Sigmoid colon (tissue), 3 donors: ENCODE measurements at regions not wholly inside any gene's neighbourhood (a gene's known extent, or its start where the extent isn't known, plus 50 kb on each side); places are given as distances from the start of the nearest gene placed in this dataset.

Experiments used
- CTCF ChIP-seq, 4 experiments: fragments of 450-650 bp in 3 of 4; fragments of 200-600 bp in 1 of 4; IDR thresholded peaks; one replicate each; pipeline ENCODE4 v1.5.1; 2016 to 2019; ENCODE audit warnings: antibody characterized with exemption in 4 of 4, mild to moderate bottlenecking in 3 of 4, moderate library complexity in 2 of 4
- POLR2A ChIP-seq, 2 donors: fragments of 450-650 bp; IDR thresholded peaks; one replicate each; pipeline ENCODE4 v1.6.1; 2016; ENCODE audit warnings: antibody characterized with exemption in 2 of 2, mild to moderate bottlenecking in 2 of 2, moderate library complexity in 2 of 2

GRCh38 chr3:113065336-113065735 is 74.6 kb downstream of the GTPBP8 start:
- TF ChIP-seq CTCF (IDR thresholded peaks at IDR 0.05) (no peak), POLR2A (IDR thresholded peaks at IDR 0.05) (no peak)
